NCI-H524 (cell line): ENCODE measurements at regions not wholly inside any gene's neighbourhood (a gene's known extent, or its start where the extent isn't known, plus 50 kb on each side); places are given as distances from the start of the nearest gene placed in this dataset.

Source experiments
- DNase-seq, 2 experiments: peaks; one replicate each; lab custom pipeline; 2025; lab: John Stamatoyannopoulos, UW

GRCh38 chr13:63435667-63436324 is 2020.1 kb upstream of the PCDH20 start:
- no peak for DNase-seq

DNA sequence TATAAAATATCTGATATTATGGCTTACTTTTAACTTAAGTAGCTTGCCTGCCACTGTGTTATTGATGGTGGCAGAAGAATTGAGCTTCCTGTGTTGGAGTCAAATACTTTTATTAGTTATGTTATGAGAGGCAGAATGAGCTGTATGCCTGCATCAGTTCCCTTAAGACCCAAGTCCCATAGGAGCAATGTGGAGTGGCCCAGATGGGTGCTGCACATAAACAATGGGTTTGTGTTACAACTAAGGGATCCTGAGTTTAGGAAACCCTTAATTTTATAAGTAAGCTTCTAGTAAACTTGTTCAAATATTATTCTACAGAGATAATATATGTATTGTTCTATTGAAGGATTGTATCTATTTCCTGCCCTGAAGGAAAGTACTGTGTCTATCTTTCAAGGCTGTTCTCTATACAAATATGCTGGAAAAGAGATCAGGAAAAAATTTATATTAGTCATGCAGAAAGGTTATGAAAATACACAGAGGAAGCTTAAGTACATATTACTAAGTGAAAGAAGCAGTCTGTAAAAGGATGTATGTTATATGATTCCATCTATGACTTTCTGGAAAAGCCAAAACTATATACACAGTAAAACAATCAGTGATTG is 2018.0 kb upstream of the PCDH20 start:
- no peak for DNase-seq

- no peak for DNase-seq
Observed at GRCh38 chr13:63427170-63427569, 2011.5 kb upstream of the PCDH20 start.

DNA sequence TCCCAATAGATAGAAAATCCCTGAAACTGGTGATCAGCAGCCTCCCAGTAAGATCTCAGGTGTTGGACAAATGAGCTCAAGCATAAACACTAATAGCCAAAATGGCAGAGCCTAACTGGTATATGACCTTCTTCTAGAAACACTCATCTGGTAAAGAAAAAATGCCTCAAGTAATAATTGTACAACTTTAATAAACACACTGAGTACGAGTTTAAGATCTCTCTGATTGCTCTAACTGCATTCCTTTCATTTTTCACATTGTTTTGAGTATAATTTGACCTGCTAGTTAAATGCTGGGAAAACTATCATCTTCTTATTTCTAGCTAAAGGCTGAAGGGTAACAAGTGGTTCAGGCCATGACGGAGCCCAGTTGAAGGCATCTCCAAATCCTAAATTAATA is 2009.5 kb upstream of the PCDH20 start:
- DNase-seq = no peak

DNA sequence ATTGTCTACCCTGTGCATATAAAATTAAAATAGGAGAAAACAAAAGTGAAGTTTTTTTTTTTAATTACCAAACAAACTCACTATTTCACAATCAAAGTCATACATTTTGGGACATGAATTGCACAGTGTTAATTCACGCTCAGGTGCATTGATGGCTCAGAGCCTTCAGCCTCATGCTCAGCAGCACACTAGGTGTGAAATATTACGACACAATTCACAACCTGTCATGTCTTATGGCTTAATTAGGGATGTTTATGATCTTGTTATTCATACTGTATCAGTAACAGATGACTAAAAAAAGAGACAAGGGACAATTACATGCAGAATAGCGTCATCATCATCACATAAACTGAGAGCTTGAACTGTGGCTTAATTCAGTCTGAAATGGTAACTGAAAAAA is 2005.5 kb upstream of the PCDH20 start:
- no peak for DNase-seq

- DNase-seq = no peak
Observed at GRCh38 chr13:63420685-63421084, 2005.0 kb upstream of the PCDH20 start.

DNA sequence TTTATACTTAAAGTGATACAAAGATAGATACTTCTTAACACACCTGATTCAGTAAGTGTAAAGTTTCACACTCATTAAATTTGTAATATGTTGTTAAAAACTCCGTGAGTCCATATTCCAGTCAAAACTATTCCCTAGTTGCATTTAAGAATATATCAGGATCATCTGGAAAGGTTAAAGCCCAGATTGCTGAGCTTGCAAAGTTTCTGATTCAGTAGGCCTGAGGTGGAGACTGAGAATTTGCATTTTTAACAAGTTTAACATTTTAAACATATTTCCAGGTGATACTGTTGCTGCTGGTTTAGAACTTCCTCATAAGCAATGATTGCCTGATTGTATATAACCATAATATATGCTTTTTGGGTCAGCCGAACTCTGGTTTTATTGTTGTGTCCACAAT is 1998.6 kb upstream of the PCDH20 start:
- DNase-seq = no peak

DNA sequence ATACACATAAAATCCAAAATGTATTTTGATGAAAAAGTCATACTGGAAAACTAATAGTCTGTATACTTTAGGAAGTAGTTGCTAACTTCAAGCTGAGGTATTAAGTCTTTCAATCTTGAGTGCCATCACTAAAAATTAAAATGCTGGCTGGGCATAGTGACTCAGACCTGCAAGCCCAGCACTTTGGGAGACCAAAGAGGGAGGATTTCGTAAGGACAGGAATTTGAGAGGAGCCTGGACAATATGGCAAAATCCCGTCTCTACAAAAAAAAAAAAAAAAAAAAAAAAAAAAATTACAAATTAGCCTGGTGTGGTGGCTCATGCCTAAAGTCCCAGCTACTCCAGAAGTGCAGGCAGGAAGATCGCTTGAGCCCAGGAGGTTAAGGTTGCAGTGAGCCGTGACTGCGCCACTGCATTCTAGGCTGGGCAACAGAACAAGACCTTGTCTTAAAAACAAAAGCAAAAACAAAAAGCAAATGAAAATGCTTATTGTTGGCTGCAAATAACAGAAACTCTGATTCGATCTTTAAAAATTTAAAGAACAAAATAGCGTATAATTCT is 1994.2 kb upstream of the PCDH20 start:
- DNase-seq = no peak

GRCh38 chr13:63408331-63409189 is 1992.9 kb upstream of the PCDH20 start:
- DNase-seq = no peak

- no peak for DNase-seq
Observed at GRCh38 chr13:63403733-63404132, 1988.1 kb upstream of the PCDH20 start.

- no peak for DNase-seq
Observed at GRCh38 chr13:63396746-63397145, 1981.1 kb upstream of the PCDH20 start.

DNA sequence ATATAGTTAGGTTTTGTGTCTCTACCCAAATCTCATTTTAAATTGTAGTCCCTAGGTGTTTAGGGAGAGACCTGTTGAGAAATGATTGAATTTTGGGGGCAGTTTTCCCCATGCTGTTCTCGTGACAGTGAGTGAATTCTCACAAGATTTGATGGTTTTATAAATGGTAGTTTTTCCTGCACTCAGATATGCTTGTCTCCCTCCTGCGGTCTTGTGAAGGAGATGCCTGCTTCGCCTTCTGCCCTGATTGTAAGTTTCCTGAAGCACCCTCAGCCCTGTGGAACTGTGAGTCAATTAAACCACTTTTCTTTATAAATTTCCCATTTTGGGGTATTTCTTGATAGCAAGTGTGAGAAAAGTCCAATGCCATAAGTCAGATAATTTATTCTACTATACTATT is 1977.5 kb upstream of the PCDH20 start:
- DNase-seq = no peak

DNA sequence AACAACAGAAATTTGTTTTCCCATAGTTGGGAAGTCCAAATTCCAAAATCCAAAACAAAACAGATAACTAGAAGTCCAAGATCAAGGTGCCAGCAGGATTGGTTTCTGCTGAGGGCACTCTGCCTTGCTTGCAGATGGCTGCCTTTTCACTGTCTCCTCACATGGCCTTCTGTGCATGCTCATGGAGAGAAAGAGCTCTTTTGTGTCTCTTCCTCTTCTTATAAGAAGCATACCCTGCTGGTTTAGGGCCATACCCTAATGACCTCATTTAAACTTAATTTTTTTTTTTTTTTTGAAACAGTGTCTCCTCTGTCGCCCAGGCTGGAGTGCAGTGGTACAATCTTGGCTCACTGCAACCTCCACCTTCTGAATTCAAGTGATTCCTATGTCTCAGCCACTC is 1974.1 kb upstream of the PCDH20 start:
- no peak for DNase-seq

DNA sequence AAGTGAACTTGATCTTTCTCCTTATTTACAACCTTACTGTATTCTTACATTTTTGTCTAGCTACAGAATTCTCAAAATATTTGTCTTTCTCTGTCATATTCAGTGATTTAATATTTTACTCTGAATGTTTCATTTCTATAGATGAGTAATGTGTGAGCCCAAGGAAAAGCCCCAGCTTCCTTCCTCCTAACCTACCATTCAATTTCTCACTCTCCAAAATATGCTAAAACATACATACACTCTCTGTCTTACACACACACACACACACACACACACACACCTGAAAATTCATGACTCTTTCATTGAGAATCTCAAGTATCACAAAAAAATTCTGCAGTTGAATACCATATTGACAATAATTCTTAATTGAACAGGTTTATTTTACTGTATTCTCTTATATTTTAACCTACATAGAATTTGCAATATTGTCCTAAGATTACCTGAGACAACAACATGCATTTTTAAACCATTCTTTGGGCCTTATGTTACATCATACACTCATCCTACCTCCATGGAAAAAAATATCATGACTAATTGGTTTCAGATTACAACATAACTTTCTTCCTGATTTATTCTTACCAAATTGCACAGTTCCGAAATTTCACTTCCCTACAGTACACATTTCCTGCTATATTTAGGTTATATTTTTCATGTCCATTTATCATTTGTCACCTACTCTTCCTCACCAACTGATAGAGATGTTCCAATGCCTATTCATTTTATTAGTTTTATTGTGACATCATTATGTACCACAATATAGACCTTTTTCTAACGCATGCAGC is 1965.6 kb upstream of the PCDH20 start:
- DNase-seq = no peak

DNA sequence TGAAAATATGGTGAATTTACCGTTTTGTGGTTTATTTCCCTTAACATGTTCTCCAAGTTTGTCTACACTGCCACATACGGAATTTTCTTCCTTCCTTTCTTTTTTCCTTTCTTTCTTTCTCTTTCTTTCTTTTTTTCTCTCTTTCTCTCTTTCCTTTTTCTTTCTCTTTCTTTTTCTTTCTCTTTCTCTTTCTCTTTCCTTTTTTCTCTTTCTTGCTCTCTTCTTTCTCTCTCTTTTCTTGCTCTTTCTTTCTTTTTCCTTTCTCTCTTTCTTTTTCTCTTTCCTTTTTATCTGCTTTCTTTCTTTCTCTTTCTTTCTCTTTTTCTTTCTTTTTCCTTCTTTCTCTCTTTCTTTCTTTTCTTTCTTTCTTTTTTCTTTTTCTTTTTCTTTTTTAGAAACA is 1962.3 kb upstream of the PCDH20 start:
- DNase-seq = no peak

GRCh38 chr13:63370101-63370500 is 1954.5 kb upstream of the PCDH20 start:
- no peak for DNase-seq

DNA sequence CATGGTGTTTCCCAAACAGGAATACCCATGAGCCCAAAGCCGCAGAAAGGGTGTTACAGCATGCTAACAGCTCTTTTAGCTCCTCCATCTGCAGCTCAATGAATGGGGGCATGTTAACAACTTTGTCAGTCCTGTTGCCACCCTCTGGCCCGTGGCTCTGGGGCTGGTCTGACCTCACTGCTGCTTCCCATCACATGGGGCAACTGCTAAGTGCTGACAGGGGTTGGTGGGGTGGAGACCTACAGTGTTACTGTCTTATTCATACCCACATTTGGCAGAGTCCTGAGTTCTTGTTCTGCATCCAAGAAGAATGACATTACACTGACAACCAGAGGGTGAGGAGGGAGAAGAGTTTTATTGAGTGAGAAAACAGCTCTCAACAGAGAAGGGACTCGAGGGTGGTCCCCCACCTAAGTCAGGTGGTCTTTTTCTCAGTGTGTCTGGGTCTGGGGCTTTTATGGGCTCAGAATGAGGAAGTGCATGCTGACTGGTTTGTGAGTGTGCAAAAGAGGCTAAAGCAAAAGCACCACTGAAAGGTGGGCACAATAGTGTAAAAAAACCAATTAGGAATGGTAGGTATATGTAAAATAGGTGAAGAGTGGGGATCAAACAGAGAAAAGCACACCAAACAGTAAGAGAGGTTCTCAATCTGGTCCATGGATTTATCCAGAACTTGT is 1952.0 kb upstream of the PCDH20 start:
- no peak for DNase-seq

DNA sequence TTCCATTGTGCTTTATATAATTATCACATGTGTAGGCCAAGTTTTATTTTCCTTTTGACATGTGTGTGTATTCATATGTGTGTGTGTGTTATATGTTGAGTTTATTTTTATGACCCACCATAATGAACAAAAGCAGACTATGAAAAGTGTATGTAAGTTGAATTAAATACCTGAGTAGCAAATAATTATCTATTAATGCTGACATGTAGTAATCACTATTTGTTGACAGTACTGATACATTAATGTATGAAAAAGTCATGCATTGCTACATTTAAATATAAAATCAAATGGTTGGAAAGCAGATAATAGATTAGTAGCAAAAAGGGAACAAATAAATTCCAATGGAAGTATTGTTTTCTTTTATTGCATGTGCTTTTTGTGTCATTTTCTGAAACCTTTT is 1948.5 kb upstream of the PCDH20 start:
- no peak for DNase-seq

DNA sequence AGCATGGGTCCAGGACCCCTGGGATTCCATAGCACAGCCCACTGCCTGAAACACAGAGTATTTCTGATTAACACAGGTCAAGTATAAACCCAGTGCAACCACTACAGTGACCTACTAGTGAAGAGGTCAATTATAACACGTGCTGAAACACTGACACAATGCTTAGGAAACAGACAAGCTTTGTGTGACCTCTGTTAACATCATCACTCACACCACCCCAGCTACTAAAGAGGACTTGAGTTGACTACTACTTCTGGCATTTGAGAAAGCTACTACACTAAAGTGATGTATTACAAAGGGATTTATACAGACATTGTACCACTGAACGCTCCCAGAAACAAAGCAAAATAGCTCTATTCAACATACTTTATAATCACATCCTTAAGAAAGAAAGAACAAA is 1935.9 kb upstream of the PCDH20 start:
- no peak for DNase-seq

- no peak for DNase-seq
Observed at GRCh38 chr13:63351081-63351480, 1935.4 kb upstream of the PCDH20 start.

DNA sequence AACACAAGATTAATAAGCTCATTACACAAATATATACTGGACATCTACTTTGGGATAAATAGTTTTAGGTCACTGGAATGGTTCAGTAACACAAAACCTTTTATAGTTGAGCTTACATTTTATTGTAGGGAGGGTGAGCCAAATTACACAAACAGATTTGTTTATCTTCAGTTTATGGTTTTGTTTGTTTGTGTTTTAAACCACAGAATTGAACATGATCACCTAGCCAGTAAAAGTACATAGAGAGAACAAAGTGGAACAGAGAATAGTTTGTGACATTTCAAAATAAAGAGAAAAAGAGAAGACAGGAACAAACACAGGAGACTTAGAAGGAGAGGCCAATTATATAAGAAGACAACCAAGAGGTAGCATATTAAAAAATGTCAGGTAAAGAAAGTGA is 1930.2 kb upstream of the PCDH20 start:
- no peak for DNase-seq

DNA sequence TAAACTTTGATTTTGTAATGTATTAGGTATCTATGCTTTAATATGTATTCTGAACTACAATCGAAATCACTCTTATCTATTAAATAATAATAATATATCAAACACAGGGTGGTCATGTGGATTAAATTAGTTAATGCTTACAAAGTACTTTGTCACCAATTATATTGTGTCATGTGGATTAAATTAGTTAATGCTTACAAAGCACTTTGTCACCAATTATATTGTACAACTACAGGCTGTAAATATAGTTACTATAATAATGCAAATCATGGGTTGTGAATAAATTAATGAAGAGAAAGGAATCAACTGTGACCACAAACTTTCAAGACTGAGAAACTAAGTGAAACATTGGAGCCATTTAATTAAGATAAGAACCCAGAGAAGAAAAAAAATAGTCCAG is 1929.1 kb upstream of the PCDH20 start:
- DNase-seq = no peak
